ENCODE measurements at regions not wholly inside any gene's neighbourhood (a gene's known extent, or its start where the extent isn't known, plus 50 kb on each side); places are given as distances from the start of the nearest gene placed in this dataset.
"Not testable (repeated sequence)": the region's sequence is repeated elsewhere in the genome, so short reads cannot be mapped to it uniquely, and the experiment has no call there.

DNA sequence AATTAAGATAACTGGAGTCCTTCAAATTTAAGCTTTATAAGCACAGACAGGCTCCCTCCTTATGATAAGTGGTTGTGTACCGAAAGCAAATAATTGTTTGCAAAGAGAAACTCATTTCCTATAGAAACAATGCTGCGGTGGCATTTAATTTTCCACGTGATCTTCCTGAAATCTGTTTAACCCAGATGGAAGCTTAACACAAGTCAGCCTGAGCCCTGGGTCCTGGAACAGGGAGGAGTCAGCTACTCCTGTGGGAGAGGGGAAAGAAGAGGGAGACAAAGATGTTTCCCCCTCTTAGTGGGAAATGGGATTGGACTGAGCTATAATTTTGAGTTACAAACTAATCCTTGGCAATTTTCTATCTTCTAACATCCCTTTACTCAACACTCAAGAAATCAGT is 136.5 kb downstream of the ELOVL4 start:
- ChIA-PET CTCF (no interaction called here), POLR2A (interaction anchor here (0.6 kb wide), 1 partner anchor 29 kb away, joined by 4 read pairs; no protein-coding TSS in a partner anchor)
- ATAC-seq (ENCODE audit: low read depth) (no peak), DNase-seq (no peak)
- Mint-ChIP-seq H3K27ac (no peak overlapping the region), H3K36me3 (ENCODE audit: low read depth) (no peaks in the 10 kb centered on the region), H3K27me3 (peaks cover 8% of the 10 kb centered on the region), H3K4me3 (no peak overlapping the region), H3K9me3 (peaks cover 1% of the 10 kb centered on the region), H3K4me1 (no peaks in the 10 kb centered on the region)
- intact Hi-C loops (cut with micrococcal nuclease) = loop anchor here (5.0 kb wide), 1 partner anchor 164 kb away; no protein-coding TSS in a partner anchor
- TF ChIP-seq, protein P1, sequence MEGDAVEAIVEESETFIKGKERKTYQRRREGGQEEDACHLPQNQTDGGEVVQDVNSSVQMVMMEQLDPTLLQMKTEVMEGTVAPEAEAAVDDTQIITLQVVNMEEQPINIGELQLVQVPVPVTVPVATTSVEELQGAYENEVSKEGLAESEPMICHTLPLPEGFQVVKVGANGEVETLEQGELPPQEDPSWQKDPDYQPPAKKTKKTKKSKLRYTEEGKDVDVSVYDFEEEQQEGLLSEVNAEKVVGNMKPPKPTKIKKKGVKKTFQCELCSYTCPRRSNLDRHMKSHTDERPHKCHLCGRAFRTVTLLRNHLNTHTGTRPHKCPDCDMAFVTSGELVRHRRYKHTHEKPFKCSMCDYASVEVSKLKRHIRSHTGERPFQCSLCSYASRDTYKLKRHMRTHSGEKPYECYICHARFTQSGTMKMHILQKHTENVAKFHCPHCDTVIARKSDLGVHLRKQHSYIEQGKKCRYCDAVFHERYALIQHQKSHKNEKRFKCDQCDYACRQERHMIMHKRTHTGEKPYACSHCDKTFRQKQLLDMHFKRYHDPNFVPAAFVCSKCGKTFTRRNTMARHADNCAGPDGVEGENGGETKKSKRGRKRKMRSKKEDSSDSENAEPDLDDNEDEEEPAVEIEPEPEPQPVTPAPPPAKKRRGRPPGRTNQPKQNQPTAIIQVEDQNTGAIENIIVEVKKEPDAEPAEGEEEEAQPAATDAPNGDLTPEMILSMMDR (IDR thresholded peaks at IDR 0.05) = no peak

DNA sequence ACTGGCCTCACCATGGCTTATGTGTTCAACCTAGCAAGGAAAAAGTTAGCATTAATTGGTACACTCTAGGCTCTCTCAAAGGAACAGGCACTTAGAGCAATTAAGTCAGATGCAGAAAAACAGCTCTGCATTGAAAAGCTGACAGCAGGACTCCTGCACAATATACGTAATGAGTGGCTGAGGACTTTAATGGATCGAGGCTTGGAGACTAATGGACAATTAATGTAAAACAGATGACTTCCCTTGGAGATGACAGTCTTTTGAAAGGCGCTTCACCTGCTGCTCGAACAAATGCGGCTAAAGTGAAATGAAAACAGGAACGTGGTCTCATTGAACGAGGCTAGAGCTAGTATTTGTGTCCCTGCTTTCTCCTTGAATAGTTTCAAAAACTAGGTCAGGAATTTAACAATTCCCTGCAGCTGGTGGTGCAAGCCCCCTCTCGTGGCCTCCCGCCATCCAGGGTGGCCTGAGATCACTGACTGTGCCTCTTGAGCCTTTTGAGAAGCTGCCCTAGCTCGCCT is 137.1 kb downstream of the ELOVL4 start:
- no peak overlapping the region for H3K4me3 Mint-ChIP-seq
- H3K27ac Mint-ChIP-seq = no peak overlapping the region
- TF ChIP-seq, protein P1 (IDR thresholded peaks at IDR 0.05) = no peak
- H3K36me3 Mint-ChIP-seq (ENCODE audit: low read depth) = no peaks in the 10 kb centered on the region
- H3K9me3 Mint-ChIP-seq = peaks cover 1% of the 10 kb centered on the region
- no peak for DNase-seq
- CTCF ChIA-PET = interaction anchor here (0.7 kb wide), 1 partner anchor 32 kb away, joined by 3 read pairs; no protein-coding TSS in a partner anchor
- POLR2A ChIA-PET = interaction anchor here (0.6 kb wide), 1 partner anchor 28 kb away, joined by 4 read pairs; no protein-coding TSS in a partner anchor
- no peaks in the 10 kb centered on the region for H3K4me1 Mint-ChIP-seq
- peaks cover 8% of the 10 kb centered on the region for H3K27me3 Mint-ChIP-seq
- intact Hi-C loops (cut with micrococcal nuclease) = loop anchor here (5.0 kb wide), 1 partner anchor 163 kb away; no protein-coding TSS in a partner anchor
- no peak for ATAC-seq (ENCODE audit: low read depth)

DNA sequence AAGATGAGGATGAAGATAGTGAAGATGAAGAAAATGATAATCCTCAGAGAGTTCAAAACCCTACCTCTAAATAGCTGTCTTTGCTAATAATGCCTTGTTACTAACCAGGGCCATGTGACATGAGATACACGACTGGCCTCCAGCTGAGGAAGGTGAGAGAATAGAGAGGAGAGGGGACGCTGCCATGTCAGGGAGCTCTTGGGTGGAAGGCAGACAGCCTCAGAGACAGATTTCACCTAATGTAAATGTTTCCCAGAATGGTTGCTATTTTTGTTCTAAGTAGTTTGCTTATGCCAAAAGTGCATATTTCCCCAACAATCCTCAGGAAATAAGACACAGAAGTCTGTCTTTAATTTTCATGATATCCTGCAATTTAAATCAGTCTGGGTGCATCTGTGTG is 138.4 kb downstream of the ELOVL4 start:
- DNase-seq (no peak), ATAC-seq (ENCODE audit: low read depth) (no peak)
- intact Hi-C loops (cut with micrococcal nuclease) = no loop called here
- TF ChIP-seq, protein P1 (IDR thresholded peaks at IDR 0.05) = no peak
- H3K27me3 Mint-ChIP-seq = peaks cover 17% of the 10 kb centered on the region
- H3K27ac Mint-ChIP-seq = no peak overlapping the region
- peaks cover 1% of the 10 kb centered on the region for H3K9me3 Mint-ChIP-seq
- no peak overlapping the region for H3K4me3 Mint-ChIP-seq
- H3K36me3 Mint-ChIP-seq (ENCODE audit: low read depth) = no peaks in the 10 kb centered on the region
- ChIA-PET CTCF (no interaction called here), POLR2A (no interaction called here)
- no peaks in the 10 kb centered on the region for H3K4me1 Mint-ChIP-seq

DNA sequence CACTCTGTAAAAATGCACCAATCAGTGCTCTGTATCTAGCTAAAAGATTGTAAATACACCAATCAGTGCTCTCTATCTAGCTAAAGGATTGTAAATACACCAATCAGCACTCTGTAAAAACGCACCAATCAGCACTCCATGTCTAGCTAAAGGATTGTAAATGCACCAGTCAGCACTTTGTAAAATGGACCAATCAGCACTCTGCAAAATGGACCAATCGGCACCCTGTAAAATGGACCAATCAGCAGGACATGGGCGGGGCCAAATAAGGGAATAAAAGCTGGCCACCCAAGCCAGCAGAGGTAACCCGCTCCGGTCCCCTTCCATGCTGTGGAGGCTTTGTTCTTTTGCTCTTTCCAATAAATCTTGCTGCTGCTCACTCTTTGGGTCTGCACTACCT is 140.7 kb downstream of the ELOVL4 start:
- intact Hi-C loops (cut with micrococcal nuclease); H3K36me3 Mint-ChIP-seq (ENCODE audit: low read depth); ATAC-seq (ENCODE audit: low read depth); H3K4me3 Mint-ChIP-seq; POLR2A ChIA-PET; H3K27ac Mint-ChIP-seq; CTCF ChIA-PET; DNase-seq; H3K4me1 Mint-ChIP-seq; H3K9me3 Mint-ChIP-seq: not testable (repeated sequence)
- peaks cover 19% of the 10 kb centered on the region for H3K27me3 Mint-ChIP-seq

DNA sequence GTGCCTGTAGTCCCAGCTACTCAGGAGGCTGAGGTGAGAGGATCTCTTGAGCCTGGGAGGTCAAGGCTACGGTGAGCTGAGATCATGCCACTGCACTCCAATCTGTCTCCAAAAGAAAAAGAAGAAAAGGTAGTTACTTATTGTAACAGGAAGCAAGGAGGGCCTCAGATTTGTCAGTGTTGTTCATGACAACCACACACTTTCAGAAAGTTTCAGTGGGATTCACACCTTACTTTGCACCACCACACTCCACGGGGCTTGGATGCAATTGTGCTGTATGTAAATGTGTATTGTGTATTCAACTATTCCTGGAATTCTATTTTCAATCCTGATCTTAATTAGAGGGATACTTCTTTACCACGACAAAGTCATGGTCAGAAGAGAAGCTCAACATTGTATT is 142.6 kb downstream of the ELOVL4 start:
- TF ChIP-seq, protein P1 (IDR thresholded peaks at IDR 0.05) = no peak
- Mint-ChIP-seq H3K27me3 (peaks cover 19% of the 10 kb centered on the region), H3K9me3 (peaks cover 1% of the 10 kb centered on the region), H3K36me3 (ENCODE audit: low read depth) (no peaks in the 10 kb centered on the region), H3K4me1 (no peaks in the 10 kb centered on the region), H3K27ac (no peak overlapping the region), H3K4me3 (no peak overlapping the region)
- ChIA-PET POLR2A (no interaction called here), CTCF (no interaction called here)
- DNase-seq = no peak
- intact Hi-C loops (cut with micrococcal nuclease) = no loop called here
- no peak for ATAC-seq (ENCODE audit: low read depth)

DNA sequence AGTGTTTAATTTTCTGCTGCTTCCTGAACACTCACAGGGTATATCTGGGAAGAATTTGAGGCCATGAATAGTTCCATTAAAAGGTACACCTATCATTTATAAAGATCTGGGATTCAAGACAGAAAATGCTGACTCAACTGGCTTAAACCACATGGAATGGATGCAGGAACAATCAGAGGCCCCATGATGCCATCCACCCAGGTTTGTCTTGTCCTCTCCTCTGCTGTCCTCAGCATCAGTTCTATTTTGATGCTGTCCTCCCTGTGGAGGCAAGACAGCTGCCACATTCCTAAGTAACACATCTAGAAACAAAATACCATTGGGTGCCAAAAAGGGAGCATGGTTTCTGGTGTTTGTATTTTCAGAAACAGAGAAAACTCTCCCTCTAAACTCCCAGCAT is 143.4 kb downstream of the ELOVL4 start:
- H3K4me1 Mint-ChIP-seq = no peaks in the 10 kb centered on the region
- CTCF ChIA-PET = no interaction called here
- peaks cover 19% of the 10 kb centered on the region for H3K27me3 Mint-ChIP-seq
- TF ChIP-seq, protein P1 (IDR thresholded peaks at IDR 0.05) = no peak
- no peak overlapping the region for H3K4me3 Mint-ChIP-seq
- POLR2A ChIA-PET = no interaction called here
- intact Hi-C loops (cut with micrococcal nuclease) = no loop called here
- no peaks in the 10 kb centered on the region for H3K36me3 Mint-ChIP-seq (ENCODE audit: low read depth)
- H3K27ac Mint-ChIP-seq = no peak overlapping the region
- ATAC-seq (ENCODE audit: low read depth) = no peak
- peaks cover 1% of the 10 kb centered on the region for H3K9me3 Mint-ChIP-seq
- DNase-seq = no peak
